NB4 (cell line): ENCODE measurements at regions not wholly inside any gene's neighbourhood (a gene's known extent, or its start where the extent isn't known, plus 50 kb on each side); places are given as distances from the start of the nearest gene placed in this dataset.

Experiments used
- POLR2A ChIP-seq: IDR thresholded peaks from 2 replicates; pipeline ENCODE4 v1.6.1; 2011; ENCODE audit warnings: mild to moderate bottlenecking; ENCODE audit not compliant: insufficient read length; ENCODE audit errors: extremely low read depth
- TF ChIP-seq, protein P1 (sequence below): IDR thresholded peaks from one replicate; pipeline ENCODE4 v1.5.1; 2012; ENCODE audit warnings: low read depth, low read length

DNA sequence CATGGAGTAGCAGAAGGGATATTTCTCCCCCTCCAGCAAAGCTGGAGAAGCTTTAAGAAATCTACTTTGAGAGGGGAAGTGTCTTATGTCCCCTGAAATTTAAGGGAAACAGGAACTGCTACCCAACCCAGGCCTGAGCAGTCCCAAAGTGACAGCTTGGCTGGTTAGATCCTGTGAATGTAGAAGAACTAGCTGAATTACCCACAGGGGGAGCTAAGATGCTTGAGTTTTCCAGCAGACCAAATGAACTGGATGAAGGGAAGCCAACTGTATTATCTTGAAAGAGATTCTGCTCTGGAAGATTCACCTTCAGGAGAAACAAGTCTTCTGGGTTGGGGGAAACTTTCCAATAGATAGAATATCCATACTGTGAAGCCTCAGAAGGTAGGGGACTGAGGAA lies 303.3 kb upstream of the MMS22L start:
- TF ChIP-seq, protein P1, sequence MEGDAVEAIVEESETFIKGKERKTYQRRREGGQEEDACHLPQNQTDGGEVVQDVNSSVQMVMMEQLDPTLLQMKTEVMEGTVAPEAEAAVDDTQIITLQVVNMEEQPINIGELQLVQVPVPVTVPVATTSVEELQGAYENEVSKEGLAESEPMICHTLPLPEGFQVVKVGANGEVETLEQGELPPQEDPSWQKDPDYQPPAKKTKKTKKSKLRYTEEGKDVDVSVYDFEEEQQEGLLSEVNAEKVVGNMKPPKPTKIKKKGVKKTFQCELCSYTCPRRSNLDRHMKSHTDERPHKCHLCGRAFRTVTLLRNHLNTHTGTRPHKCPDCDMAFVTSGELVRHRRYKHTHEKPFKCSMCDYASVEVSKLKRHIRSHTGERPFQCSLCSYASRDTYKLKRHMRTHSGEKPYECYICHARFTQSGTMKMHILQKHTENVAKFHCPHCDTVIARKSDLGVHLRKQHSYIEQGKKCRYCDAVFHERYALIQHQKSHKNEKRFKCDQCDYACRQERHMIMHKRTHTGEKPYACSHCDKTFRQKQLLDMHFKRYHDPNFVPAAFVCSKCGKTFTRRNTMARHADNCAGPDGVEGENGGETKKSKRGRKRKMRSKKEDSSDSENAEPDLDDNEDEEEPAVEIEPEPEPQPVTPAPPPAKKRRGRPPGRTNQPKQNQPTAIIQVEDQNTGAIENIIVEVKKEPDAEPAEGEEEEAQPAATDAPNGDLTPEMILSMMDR, result no peak
- TF ChIP-seq POLR2A, result no peak
